ENCODE measurements at regions not wholly inside any gene's neighbourhood (a gene's known extent, or its start where the extent isn't known, plus 50 kb on each side); places are given as distances from the start of the nearest gene placed in this dataset.

DNA sequence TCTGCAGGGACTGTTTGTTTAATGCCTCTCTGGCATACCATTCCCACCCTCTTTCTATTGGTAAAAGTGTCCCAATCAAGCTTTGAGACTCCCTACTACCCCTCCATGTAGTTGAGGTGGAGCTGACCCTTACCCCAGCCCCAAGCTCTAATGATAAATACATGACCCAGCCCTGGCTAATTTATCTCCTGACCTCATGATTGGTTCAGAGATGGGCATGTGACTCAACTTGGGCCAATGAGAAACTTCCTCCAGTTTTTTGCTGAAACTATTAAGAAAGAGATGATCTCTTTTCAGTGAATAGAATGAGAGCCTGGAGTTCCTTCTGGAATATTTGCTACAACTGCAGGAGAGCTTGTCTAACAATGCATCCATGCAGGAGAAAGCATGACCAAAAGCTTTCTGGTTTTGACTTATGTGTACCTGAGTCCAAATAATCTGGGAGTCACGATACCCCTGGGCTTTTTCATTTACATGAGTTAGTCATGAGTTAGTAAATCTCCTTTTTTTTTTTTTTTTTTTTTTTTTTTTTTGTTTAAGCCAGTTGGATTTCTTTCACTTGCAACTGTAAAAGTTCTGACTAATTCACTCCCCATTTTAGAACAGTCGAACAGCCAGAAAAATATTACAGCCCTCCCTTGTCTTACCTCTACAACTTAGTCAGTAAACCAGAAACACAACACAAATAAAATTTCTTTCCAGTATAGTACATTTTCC is 66.5 kb upstream of the TLK1 start:
- H2AK5ac ChIP-seq (ENCODE audit: low read depth, low read length): no peak overlapping the region
- H2BK15ac ChIP-seq (ENCODE audit: low read length): no peak overlapping the region
- no peaks in the 10 kb centered on the region for H3K79me1 ChIP-seq (ENCODE audit: low read depth, low read length)
- no peak overlapping the region for H3K27ac ChIP-seq (replicated peaks; ENCODE audit: low read length)
- no peak overlapping the region for H3K18ac ChIP-seq (ENCODE audit: low read length)
- H2AFZ ChIP-seq (ENCODE audit: low read length): no peak overlapping the region
- H3K4me2 ChIP-seq (ENCODE audit: insufficient read depth, low read length, poor library complexity, severe bottlenecking): no peak overlapping the region
- H3K4me3 ChIP-seq (ENCODE audit: low read length in 2 of 2): no peak overlapping the region
- no peak overlapping the region for H3K23ac ChIP-seq (ENCODE audit: low read depth, low read length, poor library complexity)
- no peak overlapping the region for H2BK12ac ChIP-seq (ENCODE audit: low read length)
- H3K14ac ChIP-seq (ENCODE audit: low read length): no peak overlapping the region
- H4K8ac ChIP-seq (ENCODE audit: low read depth, low read length): no peak overlapping the region
- no peaks in the 10 kb centered on the region for H3K9me3 ChIP-seq (replicated peaks in 1 of 2; ENCODE audit: control insufficient read depth in 2 of 2, insufficient read depth in 1 of 2, low read depth in 1 of 2, low read length in 2 of 2)
- no peak overlapping the region for H4K91ac ChIP-seq (ENCODE audit: low read depth, low read length, poor library complexity)
- H3K9ac ChIP-seq (ENCODE audit: low read depth, low read length, poor library complexity): no peak overlapping the region
- H3K4ac ChIP-seq (ENCODE audit: low read length): no peak overlapping the region
- H3K4me1 ChIP-seq (ENCODE audit: control insufficient read depth in 2 of 2, insufficient read depth in 1 of 2, low read depth in 1 of 2, low read length in 2 of 2): no peaks in the 10 kb centered on the region
- H2BK120ac ChIP-seq (ENCODE audit: low read depth, low read length): no peak overlapping the region
- no peaks in the 10 kb centered on the region for H3K36me3 ChIP-seq (replicated peaks in 1 of 2; ENCODE audit: control insufficient read depth in 2 of 2, insufficient read depth in 2 of 2, low read length in 2 of 2)
- no peak for DNase-seq (ENCODE audit: low spot score)
- H2BK5ac ChIP-seq (ENCODE audit: low read length): no peak overlapping the region
- peaks cover 0 to 6% (median 0%) of the 10 kb centered on the region in 3 experiments for H3K27me3 ChIP-seq (ENCODE audit: control insufficient read depth in 3 of 3, insufficient read depth in 3 of 3, low read depth in 1 of 3, low read length in 3 of 3)
- WGBS, 2 donors (ENCODE audit: extremely low coverage in 2 of 2, insufficient read length in 2 of 2, insufficient replicate concordance in 1 of 2): no CpG with 5 or more reads among the region's 2 CpGs

DNA sequence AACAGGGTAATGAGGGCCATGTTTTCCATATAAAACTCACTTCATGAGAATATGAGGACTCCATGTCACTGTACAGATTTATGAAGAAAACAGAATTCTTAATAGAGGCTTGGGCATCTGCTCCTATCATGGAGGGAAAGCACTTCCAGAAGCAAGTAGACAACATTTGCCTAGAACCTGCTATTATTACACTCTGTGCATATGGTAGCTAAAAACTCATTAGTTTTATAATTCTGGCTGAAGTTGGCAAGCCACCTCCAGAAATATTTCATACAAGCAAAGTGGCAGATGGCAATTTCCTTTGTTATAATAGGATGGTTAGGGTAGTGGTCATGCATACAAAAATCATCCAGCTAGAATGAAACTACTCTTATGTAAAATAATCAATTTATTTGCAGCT is 65.8 kb upstream of the TLK1 start:
- no peak for DNase-seq (ENCODE audit: low spot score)
- no peak overlapping the region for H3K18ac ChIP-seq (ENCODE audit: low read length)
- no peak overlapping the region for H2BK12ac ChIP-seq (ENCODE audit: low read length)
- no peaks in the 10 kb centered on the region for H3K79me1 ChIP-seq (ENCODE audit: low read depth, low read length)
- H3K14ac ChIP-seq (ENCODE audit: low read length): no peak overlapping the region
- H3K4ac ChIP-seq (ENCODE audit: low read length): no peak overlapping the region
- H4K91ac ChIP-seq (ENCODE audit: low read depth, low read length, poor library complexity): no peak overlapping the region
- H2BK120ac ChIP-seq (ENCODE audit: low read depth, low read length): no peak overlapping the region
- H3K9me3 ChIP-seq (replicated peaks in 1 of 2; ENCODE audit: control insufficient read depth in 2 of 2, insufficient read depth in 1 of 2, low read depth in 1 of 2, low read length in 2 of 2): no peaks in the 10 kb centered on the region
- H4K8ac ChIP-seq (ENCODE audit: low read depth, low read length): no peak overlapping the region
- H3K23ac ChIP-seq (ENCODE audit: low read depth, low read length, poor library complexity): no peak overlapping the region
- peaks cover 0 to 6% (median 0%) of the 10 kb centered on the region in 3 experiments for H3K27me3 ChIP-seq (ENCODE audit: control insufficient read depth in 3 of 3, insufficient read depth in 3 of 3, low read depth in 1 of 3, low read length in 3 of 3)
- H2BK15ac ChIP-seq (ENCODE audit: low read length): no peak overlapping the region
- H3K36me3 ChIP-seq (replicated peaks in 1 of 2; ENCODE audit: control insufficient read depth in 2 of 2, insufficient read depth in 2 of 2, low read length in 2 of 2): no peaks in the 10 kb centered on the region
- no peak overlapping the region for H3K27ac ChIP-seq (replicated peaks; ENCODE audit: low read length)
- H3K4me2 ChIP-seq (ENCODE audit: insufficient read depth, low read length, poor library complexity, severe bottlenecking): no peak overlapping the region
- H3K4me1 ChIP-seq (ENCODE audit: control insufficient read depth in 2 of 2, insufficient read depth in 1 of 2, low read depth in 1 of 2, low read length in 2 of 2): no peaks in the 10 kb centered on the region
- H2AFZ ChIP-seq (ENCODE audit: low read length): no peak overlapping the region
- no peak overlapping the region for H2AK5ac ChIP-seq (ENCODE audit: low read depth, low read length)
- no peak overlapping the region for H3K4me3 ChIP-seq (ENCODE audit: low read length in 2 of 2)
- no peak overlapping the region for H2BK5ac ChIP-seq (ENCODE audit: low read length)
- no peak overlapping the region for H3K9ac ChIP-seq (ENCODE audit: low read depth, low read length, poor library complexity)

DNA sequence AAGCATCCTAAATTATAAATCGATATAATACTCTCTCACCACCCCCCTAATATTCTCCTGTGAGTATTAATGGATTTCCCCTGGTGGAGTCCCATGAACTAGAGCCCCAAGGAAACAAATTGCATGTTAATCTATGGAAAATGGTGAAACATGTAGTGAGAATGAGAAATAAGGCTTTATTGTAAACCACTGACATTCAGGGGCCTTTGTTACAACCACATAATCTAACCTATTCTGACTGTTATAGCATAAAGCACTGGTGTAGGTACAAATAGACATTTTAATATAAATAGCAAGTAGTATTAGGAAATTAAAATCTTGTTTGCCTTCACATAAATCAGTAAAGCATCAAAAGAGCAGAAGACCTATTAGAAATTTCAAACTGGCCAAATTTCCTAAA is 65.3 kb upstream of the TLK1 start:
- no peak overlapping the region for H4K91ac ChIP-seq (ENCODE audit: low read depth, low read length, poor library complexity)
- H3K27me3 ChIP-seq (ENCODE audit: control insufficient read depth in 3 of 3, insufficient read depth in 3 of 3, low read depth in 1 of 3, low read length in 3 of 3): peaks cover 0 to 6% (median 0%) of the 10 kb centered on the region in 3 experiments
- H4K8ac ChIP-seq (ENCODE audit: low read depth, low read length): no peak overlapping the region
- no peak overlapping the region for H2BK15ac ChIP-seq (ENCODE audit: low read length)
- H2BK12ac ChIP-seq (ENCODE audit: low read length): no peak overlapping the region
- no peak overlapping the region for H3K23ac ChIP-seq (ENCODE audit: low read depth, low read length, poor library complexity)
- no peak overlapping the region for H3K27ac ChIP-seq (replicated peaks; ENCODE audit: low read length)
- DNase-seq (ENCODE audit: low spot score): no peak
- no peak overlapping the region for H2AK5ac ChIP-seq (ENCODE audit: low read depth, low read length)
- H3K4me2 ChIP-seq (ENCODE audit: insufficient read depth, low read length, poor library complexity, severe bottlenecking): no peak overlapping the region
- H2AFZ ChIP-seq (ENCODE audit: low read length): no peak overlapping the region
- no CpG with 5 or more reads among the region's 1 CpG for WGBS, 2 donors (ENCODE audit: extremely low coverage in 2 of 2, insufficient read length in 2 of 2, insufficient replicate concordance in 1 of 2)
- no peak overlapping the region for H3K14ac ChIP-seq (ENCODE audit: low read length)
- H3K79me1 ChIP-seq (ENCODE audit: low read depth, low read length): no peaks in the 10 kb centered on the region
- no peaks in the 10 kb centered on the region for H3K36me3 ChIP-seq (replicated peaks in 1 of 2; ENCODE audit: control insufficient read depth in 2 of 2, insufficient read depth in 2 of 2, low read length in 2 of 2)
- no peak overlapping the region for H3K4me3 ChIP-seq (ENCODE audit: low read length in 2 of 2)
- H3K4me1 ChIP-seq (ENCODE audit: control insufficient read depth in 2 of 2, insufficient read depth in 1 of 2, low read depth in 1 of 2, low read length in 2 of 2): no peaks in the 10 kb centered on the region
- no peak overlapping the region for H2BK120ac ChIP-seq (ENCODE audit: low read depth, low read length)
- no peak overlapping the region for H3K9ac ChIP-seq (ENCODE audit: low read depth, low read length, poor library complexity)
- H3K9me3 ChIP-seq (replicated peaks in 1 of 2; ENCODE audit: control insufficient read depth in 2 of 2, insufficient read depth in 1 of 2, low read depth in 1 of 2, low read length in 2 of 2): no peaks in the 10 kb centered on the region
- no peak overlapping the region for H2BK5ac ChIP-seq (ENCODE audit: low read length)
- no peak overlapping the region for H3K18ac ChIP-seq (ENCODE audit: low read length)
- H3K4ac ChIP-seq (ENCODE audit: low read length): no peak overlapping the region

DNA sequence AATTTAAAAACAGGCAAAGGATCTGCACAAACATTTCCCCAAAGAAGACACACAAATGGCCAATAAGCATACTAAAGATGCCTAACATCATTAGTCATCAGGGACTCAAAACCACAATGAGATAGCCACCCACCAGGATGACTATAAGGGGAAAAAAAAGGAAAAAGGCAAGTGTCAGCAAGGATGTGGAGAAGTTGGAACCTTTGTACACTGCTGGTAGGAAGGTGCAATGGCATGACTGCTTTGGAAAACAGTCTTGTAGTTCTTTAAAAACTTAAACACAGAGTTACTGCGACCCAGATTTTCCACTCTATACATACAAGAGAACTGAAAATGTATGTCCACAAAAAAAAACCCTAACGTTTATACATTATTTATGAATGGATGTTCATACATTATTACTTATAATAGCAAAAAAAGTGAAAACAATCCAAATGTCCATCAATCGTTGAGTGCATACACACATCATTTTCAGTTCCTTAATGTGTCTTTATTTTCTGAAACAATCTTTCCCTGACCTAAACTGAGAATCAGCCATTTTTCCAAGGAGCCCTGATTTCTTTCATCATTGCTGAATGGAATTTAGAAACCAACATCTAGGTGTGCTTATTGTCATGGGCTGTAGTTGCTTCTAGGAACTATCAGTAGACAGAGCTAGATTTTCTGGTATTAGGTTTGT is 64.7 kb upstream of the TLK1 start:
- H2BK15ac ChIP-seq (ENCODE audit: low read length): no peak overlapping the region
- H3K4me2 ChIP-seq (ENCODE audit: insufficient read depth, low read length, poor library complexity, severe bottlenecking): no peak overlapping the region
- no peak for DNase-seq (ENCODE audit: low spot score)
- no peak overlapping the region for H2BK120ac ChIP-seq (ENCODE audit: low read depth, low read length)
- no peak overlapping the region for H2BK5ac ChIP-seq (ENCODE audit: low read length)
- no peaks in the 10 kb centered on the region for H3K36me3 ChIP-seq (replicated peaks in 1 of 2; ENCODE audit: control insufficient read depth in 2 of 2, insufficient read depth in 2 of 2, low read length in 2 of 2)
- no peak overlapping the region for H3K23ac ChIP-seq (ENCODE audit: low read depth, low read length, poor library complexity)
- no peak overlapping the region for H4K91ac ChIP-seq (ENCODE audit: low read depth, low read length, poor library complexity)
- no peak overlapping the region for H2AFZ ChIP-seq (ENCODE audit: low read length)
- no peak overlapping the region for H2BK12ac ChIP-seq (ENCODE audit: low read length)
- H3K27ac ChIP-seq (replicated peaks; ENCODE audit: low read length): no peak overlapping the region
- H3K4me1 ChIP-seq (ENCODE audit: control insufficient read depth in 2 of 2, insufficient read depth in 1 of 2, low read depth in 1 of 2, low read length in 2 of 2): no peaks in the 10 kb centered on the region
- no peak overlapping the region for H2AK5ac ChIP-seq (ENCODE audit: low read depth, low read length)
- H3K4ac ChIP-seq (ENCODE audit: low read length): no peak overlapping the region
- no peak overlapping the region for H3K14ac ChIP-seq (ENCODE audit: low read length)
- no peaks in the 10 kb centered on the region for H3K79me1 ChIP-seq (ENCODE audit: low read depth, low read length)
- no CpG with 5 or more reads among the region's 3 CpGs for WGBS, 2 donors (ENCODE audit: extremely low coverage in 2 of 2, insufficient read length in 2 of 2, insufficient replicate concordance in 1 of 2)
- H3K9me3 ChIP-seq (replicated peaks in 1 of 2; ENCODE audit: control insufficient read depth in 2 of 2, insufficient read depth in 1 of 2, low read depth in 1 of 2, low read length in 2 of 2): peaks cover 0 to 1% of the 10 kb centered on the region in 2 donors
- no peak overlapping the region for H3K9ac ChIP-seq (ENCODE audit: low read depth, low read length, poor library complexity)
- no peak overlapping the region for H4K8ac ChIP-seq (ENCODE audit: low read depth, low read length)
- H3K27me3 ChIP-seq (ENCODE audit: control insufficient read depth in 3 of 3, insufficient read depth in 3 of 3, low read depth in 1 of 3, low read length in 3 of 3): peaks cover 0 to 2% (median 0%) of the 10 kb centered on the region in 3 experiments
- no peak overlapping the region for H3K4me3 ChIP-seq (ENCODE audit: low read length in 2 of 2)
- no peak overlapping the region for H3K18ac ChIP-seq (ENCODE audit: low read length)

Measured in neuronal stem cell (in vitro differentiated cells).